Uterus (tissue), 2 donors: ENCODE measurements at regions not wholly inside any gene's neighbourhood (a gene's known extent, or its start where the extent isn't known, plus 50 kb on each side); places are given as distances from the start of the nearest gene placed in this dataset.

ENCODE experiments used
- CTCF ChIP-seq, 4 experiments: fragments of 200-600 bp in 2 of 4; fragments of 450-650 bp in 2 of 4; sonication (generic) in 2 of 4; IDR thresholded peaks; one replicate each; pipeline ENCODE4 v1.5.1; 2016 to 2019; ENCODE audit warnings: antibody characterized with exemption in 4 of 4, mild to moderate bottlenecking in 2 of 4, moderate library complexity in 1 of 4
- POLR2A ChIP-seq, 2 donors: fragments of 450-650 bp; IDR thresholded peaks; one replicate each; pipeline ENCODE4 v1.6.1; 2016; ENCODE audit warnings: antibody characterized with exemption in 2 of 2, mild to moderate bottlenecking in 1 of 2, moderate library complexity in 1 of 2

DNA sequence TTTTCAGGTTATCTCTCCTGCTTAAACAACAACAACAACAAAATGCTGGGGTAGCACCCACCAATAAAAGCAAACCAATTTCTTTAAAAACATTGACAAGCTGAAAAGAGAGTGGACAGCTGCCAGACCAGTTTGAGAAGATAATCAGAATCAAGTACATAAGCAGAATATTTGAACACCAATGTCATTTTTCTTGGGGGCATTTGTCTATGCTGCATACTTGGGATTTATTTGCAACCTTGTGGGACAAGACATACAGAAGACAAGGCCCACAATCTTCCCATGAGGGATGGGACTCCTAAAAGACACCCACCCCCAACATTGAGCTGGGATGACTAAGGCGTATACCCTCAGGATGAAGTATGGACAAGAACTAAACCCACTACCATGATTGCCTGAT, 62.2 kb upstream of the NXPH2 start:
- TF ChIP-seq CTCF (IDR thresholded peaks at IDR 0.05) (no peak), POLR2A (IDR thresholded peaks at IDR 0.05) (no peak)
